Spleen (tissue), 11 donors: ENCODE measurements at regions not wholly inside any gene's neighbourhood (a gene's known extent, or its start where the extent isn't known, plus 50 kb on each side); places are given as distances from the start of the nearest gene placed in this dataset.

Experiments
- DNase-seq: peaks from one replicate; pipeline ENCODE4 v3.0.0-alpha.2; 2020
- H3K27ac ChIP-seq, 8 donors: fragments of 200-600 bp; sonication (generic) in 7 of 8; 1 replicate in 4 of 8; 2 replicates in 4 of 8; pipeline versions ENCODE4 v1.5.0 to v1.8.0; 2016 to 2021; ENCODE audit warnings: inconsistent platforms in 4 of 8, mild to moderate bottlenecking in 4 of 8, moderate library complexity in 1 of 8
- H3K27me3 ChIP-seq, 7 donors: fragments of 200-600 bp; sonication (generic) in 6 of 7; replicated peaks in 1 of 7; 1 replicate in 4 of 7; 2 replicates in 3 of 7; pipeline versions ENCODE4 v1.5.0 to v1.8.0; 2016 to 2021; ENCODE audit warnings: inconsistent platforms in 3 of 7, mild to moderate bottlenecking in 1 of 7
- H3K36me3 ChIP-seq, 6 donors: fragments of 200-600 bp; sonication (generic) in 5 of 6; 1 replicate in 4 of 6; 2 replicates in 2 of 6; pipeline versions ENCODE4 v1.5.0 to v1.8.0; 2016 to 2021; ENCODE audit warnings: inconsistent platforms in 2 of 6
- H3K4me1 ChIP-seq, 6 donors: fragments of 200-600 bp; sonication (generic) in 5 of 6; 1 replicate in 3 of 6; 2 replicates in 3 of 6; pipeline versions ENCODE4 v1.5.0 to v1.8.0; 2016 to 2021; ENCODE audit warnings: inconsistent platforms in 3 of 6
- H3K4me3 ChIP-seq, 8 donors: fragments of 200-600 bp; sonication (generic) in 7 of 8; 1 replicate in 4 of 8; 2 replicates in 4 of 8; pipeline versions ENCODE4 v1.5.0 to v1.8.0; 2016 to 2021; ENCODE audit warnings: inconsistent platforms in 4 of 8, mild to moderate bottlenecking in 4 of 8, moderate library complexity in 2 of 8
- H3K9me3 ChIP-seq, 8 donors: fragments of 200-600 bp; sonication (generic) in 7 of 8; 1 replicate in 4 of 8; 2 replicates in 4 of 8; pipeline versions ENCODE4 v1.5.0 to v1.8.0; 2016 to 2021; ENCODE audit warnings: inconsistent platforms in 4 of 8
- CTCF ChIP-seq, 11 experiments: fragments of 200-600 bp in 7 of 11; fragments of 450-650 bp in 4 of 11; sonication (generic) in 4 of 11; IDR thresholded peaks in 8 of 11; conservative IDR thresholded peaks in 3 of 11; 1 replicate in 7 of 11; 2 replicates in 4 of 11; pipeline versions ENCODE4 v1.4.0 to v1.8.0; 2016 to 2021; ENCODE audit warnings: antibody characterized with exemption in 11 of 11, inconsistent platforms in 4 of 11, mild to moderate bottlenecking in 1 of 11
- POLR2A ChIP-seq, 3 donors: fragments of 450-650 bp; IDR thresholded peaks; one replicate each; pipeline ENCODE4 v1.5.1; 2017; ENCODE audit warnings: antibody characterized with exemption in 3 of 3, mild to moderate bottlenecking in 1 of 3
- POLR2AphosphoS5 ChIP-seq, 3 donors: sonication (generic); formaldehyde crosslinking; IDR thresholded peaks; one replicate each; pipeline ENCODE4 v1.5.1; 2017; ENCODE audit warnings: antibody characterized with exemption in 3 of 3
- WGBS, 5 donors: extraction: QIAGEN DNeasy Blood & Tissue Kit in 3 of 5; methylation state at CpG; one replicate each; pipeline versions ENCODE4 v1.1.5 to v1.1.7; 2013 to 2018; 5-methylcytosine and 5-hydroxymethylcytosine counted together
- intact Hi-C: fragments of 100-400 bp; cut with DNase I; formaldehyde crosslinking; loops from one replicate; pipeline ENCODE4 v1.15.0; 2023; ENCODE audit warnings: low total_unique reads
- donor health status: healthy with polysubstance abuse.
- donor health status: DM: no; HTN: no; CAD: no; lungs with moderate emphysema.
- donor health status: DM: no; HTN: no; CAD: no.
- donor health status: Bipolar disorder and iron deficiency.
- donor health status: healthy.
- donor health status: DM: no; HTN: no; CAD: no.
- donor health status: DM: yes; HTN: yes; CAD: no.

- no peak overlapping the region for H3K27ac ChIP-seq
- DNase-seq: no peak
- no peaks in the 10 kb centered on the region for H3K36me3 ChIP-seq
- H3K4me1 ChIP-seq: no peaks in the 10 kb centered on the region
- intact Hi-C loops: no loop called here
- no peaks in the 10 kb centered on the region for H3K9me3 ChIP-seq
- TF ChIP-seq POLR2AphosphoS5 (IDR thresholded peaks at IDR 0.05): no peak
- TF ChIP-seq POLR2A (IDR thresholded peaks at IDR 0.05): no peak
- peaks cover 0 to 65% (median 0%) of the 10 kb centered on the region in 7 donors for H3K27me3 ChIP-seq
- 78 to 87% (median 80%) methylated on average over 5 of the region's 5 CpGs for WGBS, 5 donors
- H3K4me3 ChIP-seq: no peak overlapping the region
Measured at GRCh38 chr11:134480136-134480712, 68.2 kb upstream of the B3GAT1 start.

DNA sequence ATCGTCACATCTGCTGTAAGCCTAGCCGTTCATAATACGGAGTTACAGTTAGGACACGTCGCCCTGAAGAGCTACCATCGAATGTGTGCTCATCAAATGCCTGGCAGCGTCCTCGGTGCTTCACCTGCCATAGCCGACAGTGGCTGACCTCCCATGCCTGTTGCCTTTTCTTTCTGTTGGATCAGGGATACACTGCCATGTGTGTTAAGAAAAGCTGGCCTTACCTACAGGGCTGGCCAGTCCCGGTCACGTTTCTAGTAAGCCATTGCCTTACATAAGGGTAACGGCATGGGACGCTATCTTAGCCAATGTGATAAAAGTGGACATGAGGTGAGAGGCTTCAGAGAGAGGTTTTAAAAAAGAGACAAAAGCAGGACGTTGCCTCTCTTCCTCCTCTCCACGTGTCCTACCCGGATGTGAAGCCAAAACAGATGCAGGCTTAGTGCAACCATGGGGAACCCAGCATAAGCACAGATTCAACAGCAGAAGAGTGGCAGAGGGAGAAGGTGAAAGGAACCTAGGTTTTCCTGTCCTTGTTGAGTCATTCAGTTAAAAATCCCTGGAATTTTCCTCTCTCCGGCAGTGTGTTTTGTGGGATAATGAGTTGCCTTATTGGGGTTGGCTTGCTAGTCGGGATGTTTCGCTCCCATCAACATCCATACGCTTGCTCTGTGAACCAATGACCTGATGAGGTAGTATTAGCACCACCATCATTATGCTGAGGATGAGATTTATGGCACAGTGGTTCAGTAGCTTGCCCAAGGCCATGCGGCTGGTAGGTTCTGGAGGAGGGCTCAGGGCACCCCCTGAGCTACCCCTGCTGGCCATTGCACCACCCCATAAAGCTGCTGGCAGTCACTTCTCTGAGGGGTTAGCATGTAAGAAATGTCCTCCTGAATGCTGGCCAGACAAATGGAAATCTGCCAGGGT lies 67.4 kb upstream of the B3GAT1 start:
- Histone ChIP-seq H3K9me3 (no peaks in the 10 kb centered on the region), H3K27me3 (peaks cover 0 to 72% (median 0%) of the 10 kb centered on the region in 7 donors), H3K4me1 (no peaks in the 10 kb centered on the region), H3K36me3 (no peaks in the 10 kb centered on the region), H3K27ac (no peak overlapping the region), H3K4me3 (no peak overlapping the region)
- TF ChIP-seq POLR2A (IDR thresholded peaks at IDR 0.05) (no peak), CTCF (IDR thresholded peaks at IDR 0.05 in 8 of 11, conservative IDR thresholded peaks at IDR 0.05 in 3 of 11) (no peak), POLR2AphosphoS5 (IDR thresholded peaks at IDR 0.05) (no peak)
- 76 to 85% (median 83%) methylated on average over 21 of the region's 21 CpGs for WGBS, 5 donors
- intact Hi-C loops: no loop called here
- DNase-seq: no peak

- TF ChIP-seq POLR2AphosphoS5 (IDR thresholded peaks at IDR 0.05): no peak
- TF ChIP-seq POLR2A (IDR thresholded peaks at IDR 0.05): no peak
- no peak for TF ChIP-seq CTCF (IDR thresholded peaks at IDR 0.05 in 8 of 11, conservative IDR thresholded peaks at IDR 0.05 in 3 of 11)
- DNase-seq: no peak
- no peaks in the 10 kb centered on the region for H3K36me3 ChIP-seq
- H3K4me1 ChIP-seq: no peaks in the 10 kb centered on the region
- H3K27ac ChIP-seq: no peak overlapping the region
- WGBS, 5 donors: 32 to 54% (median 43%) methylated on average over 2 of the region's 2 CpGs
- H3K27me3 ChIP-seq: peaks cover 0 to 81% (median 0%) of the 10 kb centered on the region in 7 donors
- intact Hi-C loops: no loop called here
- H3K4me3 ChIP-seq: no peak overlapping the region
- no peaks in the 10 kb centered on the region for H3K9me3 ChIP-seq
Measured at GRCh38 chr11:134478611-134479010, 66.6 kb upstream of the B3GAT1 start.

GRCh38 chr11:134478176-134478575 lies 66.1 kb upstream of the B3GAT1 start:
- no peaks in the 10 kb centered on the region for H3K4me1 ChIP-seq
- H3K36me3 ChIP-seq: no peaks in the 10 kb centered on the region
- WGBS, 5 donors: 78 to 87% (median 80%) methylated on average over 4 to 7 of the region's 7 CpGs
- DNase-seq: no peak
- intact Hi-C loops: no loop called here
- no peak for TF ChIP-seq CTCF (IDR thresholded peaks at IDR 0.05 in 8 of 11, conservative IDR thresholded peaks at IDR 0.05 in 3 of 11)
- TF ChIP-seq POLR2A (IDR thresholded peaks at IDR 0.05): no peak
- no peak for TF ChIP-seq POLR2AphosphoS5 (IDR thresholded peaks at IDR 0.05)
- no peaks in the 10 kb centered on the region for H3K9me3 ChIP-seq
- H3K27ac ChIP-seq: no peak overlapping the region
- peaks cover 0 to 81% (median 0%) of the 10 kb centered on the region in 7 donors for H3K27me3 ChIP-seq
- H3K4me3 ChIP-seq: no peak overlapping the region
